ENCODE measurements at regions not wholly inside any gene's neighbourhood (a gene's known extent, or its start where the extent isn't known, plus 50 kb on each side); places are given as distances from the start of the nearest gene placed in this dataset.

- no peak for TF ChIP-seq POLR2A (IDR thresholded peaks at IDR 0.05)
- TF ChIP-seq CTCF (IDR thresholded peaks at IDR 0.05) = no peak
Measured at GRCh38 chr5:53350368-53350767, 130.1 kb upstream of the FST start.
